Activated naive CD8-positive, alpha-beta T cell (primary cell): ENCODE measurements at regions not wholly inside any gene's neighbourhood (a gene's known extent, or its start where the extent isn't known, plus 50 kb on each side); places are given as distances from the start of the nearest gene placed in this dataset.
"Not testable (repeated sequence)": the region's sequence is repeated elsewhere in the genome, so short reads cannot be mapped to it uniquely, and the experiment has no call there.

Experiments used
- H3K27ac Mint-ChIP-seq: one replicate; pipeline ENCODE4 v1.8.0; 2021; ENCODE audit warnings: mixed read lengths
- H3K27me3 Mint-ChIP-seq: one replicate; pipeline ENCODE4 v1.8.0; 2021; ENCODE audit warnings: mixed read lengths
- H3K36me3 Mint-ChIP-seq: one replicate; pipeline ENCODE4 v1.8.0; 2021; ENCODE audit warnings: mixed read lengths
- H3K4me1 Mint-ChIP-seq: one replicate; pipeline ENCODE4 v1.8.0; 2021; ENCODE audit warnings: low read depth, mixed read lengths
- H3K4me3 Mint-ChIP-seq: one replicate; pipeline ENCODE4 v1.8.0; 2021; ENCODE audit warnings: mild to moderate bottlenecking, mixed read lengths
- H3K9me3 Mint-ChIP-seq: one replicate; pipeline ENCODE4 v1.8.0; 2021; ENCODE audit warnings: low read depth, mixed read lengths

- no peak overlapping the region for H3K27ac Mint-ChIP-seq
Measured at GRCh38 chr5:18433336-18433735, 799.1 kb downstream of the TAF11L14 start.

GRCh38 chr5:18438126-18438525 is 803.9 kb downstream of the TAF11L14 start:
- Mint-ChIP-seq H3K36me3 (no peaks in the 10 kb centered on the region), H3K4me1 (no peaks in the 10 kb centered on the region), H3K27ac (no peak overlapping the region), H3K27me3 (no peaks in the 10 kb centered on the region), H3K4me3 (no peak overlapping the region), H3K9me3 (peaks cover 4% of the 10 kb centered on the region)

More at GRCh38 chr5:18433336-18433735, 799.1 kb downstream of the TAF11L14 start:
- no peaks in the 10 kb centered on the region for H3K9me3 Mint-ChIP-seq
- no peak overlapping the region for H3K4me3 Mint-ChIP-seq
- H3K36me3 Mint-ChIP-seq = no peaks in the 10 kb centered on the region
- no peaks in the 10 kb centered on the region for H3K27me3 Mint-ChIP-seq
- H3K4me1 Mint-ChIP-seq = no peaks in the 10 kb centered on the region

- Mint-ChIP-seq H3K9me3 (peaks cover 5% of the 10 kb centered on the region), H3K36me3 (no peaks in the 10 kb centered on the region), H3K27me3 (no peaks in the 10 kb centered on the region), H3K4me1 (no peaks in the 10 kb centered on the region), H3K4me3 (no peak overlapping the region), H3K27ac (no peak overlapping the region)
Measured at GRCh38 chr5:18455521-18455920, 821.3 kb downstream of the TAF11L14 start.

- no peaks in the 10 kb centered on the region for H3K27me3 Mint-ChIP-seq
- H3K36me3 Mint-ChIP-seq = no peaks in the 10 kb centered on the region
- no peak overlapping the region for H3K27ac Mint-ChIP-seq
- no peaks in the 10 kb centered on the region for H3K4me1 Mint-ChIP-seq
- H3K4me3 Mint-ChIP-seq = no peak overlapping the region
- no peaks in the 10 kb centered on the region for H3K9me3 Mint-ChIP-seq
Measured at GRCh38 chr5:18457255-18457654, 823.0 kb downstream of the TAF11L14 start.

GRCh38 chr5:18461766-18462165 is 827.5 kb downstream of the TAF11L14 start:
- Mint-ChIP-seq H3K27ac (no peak overlapping the region), H3K36me3 (no peaks in the 10 kb centered on the region), H3K4me3 (no peak overlapping the region), H3K27me3 (no peaks in the 10 kb centered on the region), H3K9me3 (no peaks in the 10 kb centered on the region), H3K4me1 (no peaks in the 10 kb centered on the region)

GRCh38 chr5:18465833-18466681 is 831.8 kb downstream of the TAF11L14 start:
- Mint-ChIP-seq H3K36me3 (no peaks in the 10 kb centered on the region), H3K27me3 (no peaks in the 10 kb centered on the region), H3K27ac (no peak overlapping the region), H3K4me1 (no peaks in the 10 kb centered on the region), H3K9me3 (no peaks in the 10 kb centered on the region), H3K4me3 (no peak overlapping the region)

- Mint-ChIP-seq H3K36me3 (no peaks in the 10 kb centered on the region), H3K9me3 (no peaks in the 10 kb centered on the region), H3K27ac (no peak overlapping the region), H3K4me3 (no peak overlapping the region), H3K27me3 (no peaks in the 10 kb centered on the region), H3K4me1 (no peaks in the 10 kb centered on the region)
Measured at GRCh38 chr5:18466731-18467130, 832.5 kb downstream of the TAF11L14 start.

- not testable (repeated sequence) for H3K9me3 Mint-ChIP-seq, H3K4me3 Mint-ChIP-seq, H3K36me3 Mint-ChIP-seq, H3K27me3 Mint-ChIP-seq, H3K27ac Mint-ChIP-seq, H3K4me1 Mint-ChIP-seq
Measured at GRCh38 chr5:18471791-18472190, 837.5 kb downstream of the TAF11L14 start.

GRCh38 chr5:18483451-18483850 is 849.2 kb downstream of the TAF11L14 start:
- Mint-ChIP-seq H3K27me3 (no peaks in the 10 kb centered on the region), H3K36me3 (no peaks in the 10 kb centered on the region), H3K4me3 (no peak overlapping the region), H3K9me3 (peaks cover 5% of the 10 kb centered on the region), H3K27ac (no peak overlapping the region), H3K4me1 (no peaks in the 10 kb centered on the region)

- no peaks in the 10 kb centered on the region for H3K4me1 Mint-ChIP-seq
- no peak overlapping the region for H3K4me3 Mint-ChIP-seq
- no peak overlapping the region for H3K27ac Mint-ChIP-seq
- no peaks in the 10 kb centered on the region for H3K36me3 Mint-ChIP-seq
- H3K27me3 Mint-ChIP-seq = no peaks in the 10 kb centered on the region
- H3K9me3 Mint-ChIP-seq = peaks cover 11% of the 10 kb centered on the region
Measured at GRCh38 chr5:18487928-18488480, 853.7 kb downstream of the TAF11L14 start.

GRCh38 chr5:18489703-18490102 is 855.4 kb downstream of the TAF11L14 start:
- Mint-ChIP-seq H3K9me3 (peaks cover 10% of the 10 kb centered on the region), H3K36me3 (no peaks in the 10 kb centered on the region), H3K27ac (no peak overlapping the region)

GRCh38 chr5:18491349-18491748 is 857.1 kb downstream of the TAF11L14 start:
- no peaks in the 10 kb centered on the region for H3K27me3 Mint-ChIP-seq
- H3K4me3 Mint-ChIP-seq = no peak overlapping the region
- H3K36me3 Mint-ChIP-seq = no peaks in the 10 kb centered on the region
- H3K9me3 Mint-ChIP-seq = peaks cover 15% of the 10 kb centered on the region
- no peak overlapping the region for H3K27ac Mint-ChIP-seq
- no peaks in the 10 kb centered on the region for H3K4me1 Mint-ChIP-seq

More at GRCh38 chr5:18489703-18490102, 855.4 kb downstream of the TAF11L14 start:
- no peaks in the 10 kb centered on the region for H3K27me3 Mint-ChIP-seq
- H3K4me1 Mint-ChIP-seq = no peaks in the 10 kb centered on the region
- no peak overlapping the region for H3K4me3 Mint-ChIP-seq

GRCh38 chr5:18495157-18495556 is 860.9 kb downstream of the TAF11L14 start:
- no peaks in the 10 kb centered on the region for H3K36me3 Mint-ChIP-seq
- H3K27ac Mint-ChIP-seq = no peak overlapping the region
- H3K4me1 Mint-ChIP-seq = no peaks in the 10 kb centered on the region
- H3K27me3 Mint-ChIP-seq = no peaks in the 10 kb centered on the region
- no peak overlapping the region for H3K4me3 Mint-ChIP-seq
- H3K9me3 Mint-ChIP-seq = peaks cover 16% of the 10 kb centered on the region

GRCh38 chr5:18496041-18496440 is 861.8 kb downstream of the TAF11L14 start:
- Mint-ChIP-seq H3K27me3 (no peaks in the 10 kb centered on the region), H3K4me3 (no peak overlapping the region), H3K4me1 (no peaks in the 10 kb centered on the region), H3K36me3 (no peaks in the 10 kb centered on the region), H3K9me3 (peaks cover 12% of the 10 kb centered on the region), H3K27ac (no peak overlapping the region)

GRCh38 chr5:18497089-18497488 is 862.8 kb downstream of the TAF11L14 start:
- Mint-ChIP-seq H3K4me1 (no peaks in the 10 kb centered on the region), H3K27me3 (no peaks in the 10 kb centered on the region), H3K4me3 (no peak overlapping the region), H3K27ac (no peak overlapping the region), H3K36me3 (no peaks in the 10 kb centered on the region), H3K9me3 (peaks cover 12% of the 10 kb centered on the region)
